ENCODE measurements at regions not wholly inside any gene's neighbourhood (a gene's known extent, or its start where the extent isn't known, plus 50 kb on each side); places are given as distances from the start of the nearest gene placed in this dataset.

- Histone ChIP-seq H3K4me1 (ENCODE audit: control insufficient read depth in 2 of 2, insufficient read depth in 1 of 2, low read depth in 1 of 2, low read length in 2 of 2) (peaks cover 0 to 19% of the 10 kb centered on the region in 2 donors), H2BK120ac (ENCODE audit: low read depth, low read length) (peak overlapping the region; percentile 22), H3K4me3 (ENCODE audit: low read length in 2 of 2) (no peak overlapping the region), H3K9ac (ENCODE audit: low read depth, low read length, poor library complexity) (peak overlapping the region; percentile 51), H2BK15ac (ENCODE audit: low read length) (peak overlapping the region; percentile 99), H3K23ac (ENCODE audit: low read depth, low read length, poor library complexity) (no peak overlapping the region), H3K4me2 (ENCODE audit: insufficient read depth, low read length, poor library complexity, severe bottlenecking) (no peak overlapping the region), H2BK5ac (ENCODE audit: low read length) (no peak overlapping the region), H3K9me3 (replicated peaks in 1 of 2; ENCODE audit: control insufficient read depth in 2 of 2, insufficient read depth in 1 of 2, low read depth in 1 of 2, low read length in 2 of 2) (no peaks in the 10 kb centered on the region), H3K27ac (replicated peaks; ENCODE audit: low read length) (no peak overlapping the region), H3K36me3 (replicated peaks in 1 of 2; ENCODE audit: control insufficient read depth in 2 of 2, insufficient read depth in 2 of 2, low read length in 2 of 2) (no peaks in the 10 kb centered on the region), H3K4ac (ENCODE audit: low read length) (no peak overlapping the region), H3K79me1 (ENCODE audit: low read depth, low read length) (no peaks in the 10 kb centered on the region), H3K14ac (ENCODE audit: low read length) (no peak overlapping the region), H2AK5ac (ENCODE audit: low read depth, low read length) (peak overlapping the region; percentile 66), H4K8ac (ENCODE audit: low read depth, low read length) (no peak overlapping the region), H2BK12ac (ENCODE audit: low read length) (peak overlapping the region; percentile 70), H3K27me3 (ENCODE audit: control insufficient read depth in 3 of 3, insufficient read depth in 3 of 3, low read depth in 1 of 3, low read length in 3 of 3) (peaks cover 0 to 6% (median 0%) of the 10 kb centered on the region in 3 experiments), H2AFZ (ENCODE audit: low read length) (no peak overlapping the region), H3K18ac (ENCODE audit: low read length) (peak overlapping the region; percentile 40), H4K91ac (ENCODE audit: low read depth, low read length, poor library complexity) (no peak overlapping the region)
- no peak for DNase-seq (ENCODE audit: low spot score)
- no CpG with 5 or more reads among the region's 26 CpGs for WGBS, 2 donors (ENCODE audit: extremely low coverage in 2 of 2, insufficient read length in 2 of 2, insufficient replicate concordance in 1 of 2)
Observed at GRCh38 chr20:59456342-59457279, 147.7 kb upstream of the PHACTR3 start.

DNA sequence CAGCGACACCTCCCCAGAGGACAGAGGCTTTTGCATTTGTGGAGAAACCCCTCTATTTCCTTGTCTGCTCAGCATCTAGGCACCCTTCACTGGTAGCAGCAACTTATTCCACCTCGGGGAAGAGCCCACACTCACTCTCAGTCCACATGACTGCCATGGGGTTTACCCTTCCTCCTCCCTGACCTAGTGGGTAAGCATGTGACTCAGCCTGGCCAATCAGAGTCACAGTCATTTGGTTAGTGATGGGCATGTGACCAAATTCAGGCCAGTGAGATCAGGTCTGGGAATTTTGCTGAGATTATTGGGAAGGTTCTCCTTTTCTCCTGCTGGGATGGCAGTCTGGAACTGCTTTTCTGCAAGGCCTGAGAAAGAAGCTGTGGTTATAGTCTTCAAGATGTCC is 145.7 kb upstream of the PHACTR3 start:
- WGBS, 2 donors (ENCODE audit: extremely low coverage in 2 of 2, insufficient read length in 2 of 2, insufficient replicate concordance in 1 of 2), result no CpG with 5 or more reads among the region's 2 CpGs
- Histone ChIP-seq H3K27ac (replicated peaks; ENCODE audit: low read length) (no peak overlapping the region), H2BK120ac (ENCODE audit: low read depth, low read length) (no peak overlapping the region), H2AFZ (ENCODE audit: low read length) (no peak overlapping the region), H3K79me1 (ENCODE audit: low read depth, low read length) (no peaks in the 10 kb centered on the region), H3K23ac (ENCODE audit: low read depth, low read length, poor library complexity) (no peak overlapping the region), H4K8ac (ENCODE audit: low read depth, low read length) (no peak overlapping the region), H3K14ac (ENCODE audit: low read length) (no peak overlapping the region), H3K4me3 (ENCODE audit: low read length in 2 of 2) (no peak overlapping the region), H3K9ac (ENCODE audit: low read depth, low read length, poor library complexity) (no peak overlapping the region), H3K4me1 (ENCODE audit: control insufficient read depth in 2 of 2, insufficient read depth in 1 of 2, low read depth in 1 of 2, low read length in 2 of 2) (peaks cover 0 to 12% of the 10 kb centered on the region in 2 donors), H3K27me3 (ENCODE audit: control insufficient read depth in 3 of 3, insufficient read depth in 3 of 3, low read depth in 1 of 3, low read length in 3 of 3) (peaks cover 0 to 6% (median 0%) of the 10 kb centered on the region in 3 experiments), H3K9me3 (replicated peaks in 1 of 2; ENCODE audit: control insufficient read depth in 2 of 2, insufficient read depth in 1 of 2, low read depth in 1 of 2, low read length in 2 of 2) (no peaks in the 10 kb centered on the region), H2BK5ac (ENCODE audit: low read length) (no peak overlapping the region), H2AK5ac (ENCODE audit: low read depth, low read length) (no peak overlapping the region), H3K4me2 (ENCODE audit: insufficient read depth, low read length, poor library complexity, severe bottlenecking) (no peak overlapping the region), H2BK15ac (ENCODE audit: low read length) (no peak overlapping the region), H3K4ac (ENCODE audit: low read length) (no peak overlapping the region), H2BK12ac (ENCODE audit: low read length) (no peak overlapping the region), H4K91ac (ENCODE audit: low read depth, low read length, poor library complexity) (no peak overlapping the region), H3K18ac (ENCODE audit: low read length) (no peak overlapping the region), H3K36me3 (replicated peaks in 1 of 2; ENCODE audit: control insufficient read depth in 2 of 2, insufficient read depth in 2 of 2, low read length in 2 of 2) (no peaks in the 10 kb centered on the region)
- DNase-seq (ENCODE audit: low spot score), result no peak

DNA sequence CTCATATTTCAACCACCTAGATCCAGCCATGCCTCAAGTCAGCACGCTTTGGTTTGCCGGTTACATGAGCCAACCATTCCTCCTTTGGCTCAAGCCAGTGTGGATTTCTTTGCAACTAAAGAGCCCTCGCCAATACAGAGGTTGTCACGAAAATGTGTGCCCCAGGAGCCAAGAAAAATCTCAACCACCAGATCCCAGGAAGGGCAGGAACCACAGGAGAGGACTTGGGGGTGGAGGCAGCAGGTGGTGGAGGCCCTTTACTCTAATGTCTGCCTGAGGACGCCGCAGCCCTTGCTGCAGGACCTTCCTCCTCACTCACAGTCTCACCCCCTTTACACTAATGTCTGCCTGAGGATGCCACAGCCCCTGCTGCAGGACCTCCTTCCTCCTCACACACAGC is 144.8 kb upstream of the PHACTR3 start:
- H3K27ac ChIP-seq (replicated peaks; ENCODE audit: low read length), result no peak overlapping the region
- H2BK120ac ChIP-seq (ENCODE audit: low read depth, low read length), result no peak overlapping the region
- no peak overlapping the region for H2BK15ac ChIP-seq (ENCODE audit: low read length)
- no peak overlapping the region for H2BK5ac ChIP-seq (ENCODE audit: low read length)
- no peak overlapping the region for H2AFZ ChIP-seq (ENCODE audit: low read length)
- H3K9me3 ChIP-seq (replicated peaks in 1 of 2; ENCODE audit: control insufficient read depth in 2 of 2, insufficient read depth in 1 of 2, low read depth in 1 of 2, low read length in 2 of 2), result no peaks in the 10 kb centered on the region
- H3K4ac ChIP-seq (ENCODE audit: low read length), result no peak overlapping the region
- H3K79me1 ChIP-seq (ENCODE audit: low read depth, low read length), result no peaks in the 10 kb centered on the region
- WGBS, 2 donors (ENCODE audit: extremely low coverage in 2 of 2, insufficient read length in 2 of 2, insufficient replicate concordance in 1 of 2), result no CpG with 5 or more reads among the region's 6 CpGs
- H2AK5ac ChIP-seq (ENCODE audit: low read depth, low read length), result peak overlapping the region; percentile 15
- H3K4me2 ChIP-seq (ENCODE audit: insufficient read depth, low read length, poor library complexity, severe bottlenecking), result no peak overlapping the region
- H2BK12ac ChIP-seq (ENCODE audit: low read length), result no peak overlapping the region
- no peaks in the 10 kb centered on the region for H3K36me3 ChIP-seq (replicated peaks in 1 of 2; ENCODE audit: control insufficient read depth in 2 of 2, insufficient read depth in 2 of 2, low read length in 2 of 2)
- peaks cover 0 to 8% of the 10 kb centered on the region in 2 donors for H3K4me1 ChIP-seq (ENCODE audit: control insufficient read depth in 2 of 2, insufficient read depth in 1 of 2, low read depth in 1 of 2, low read length in 2 of 2)
- no peak overlapping the region for H3K14ac ChIP-seq (ENCODE audit: low read length)
- H4K91ac ChIP-seq (ENCODE audit: low read depth, low read length, poor library complexity), result no peak overlapping the region
- H4K8ac ChIP-seq (ENCODE audit: low read depth, low read length), result no peak overlapping the region
- H3K18ac ChIP-seq (ENCODE audit: low read length), result no peak overlapping the region
- H3K9ac ChIP-seq (ENCODE audit: low read depth, low read length, poor library complexity), result no peak overlapping the region
- H3K27me3 ChIP-seq (ENCODE audit: control insufficient read depth in 3 of 3, insufficient read depth in 3 of 3, low read depth in 1 of 3, low read length in 3 of 3), result peaks cover 0 to 6% (median 0%) of the 10 kb centered on the region in 3 experiments
- DNase-seq (ENCODE audit: low spot score), result no peak
- no peak overlapping the region for H3K4me3 ChIP-seq (ENCODE audit: low read length in 2 of 2)
- H3K23ac ChIP-seq (ENCODE audit: low read depth, low read length, poor library complexity), result no peak overlapping the region

DNA sequence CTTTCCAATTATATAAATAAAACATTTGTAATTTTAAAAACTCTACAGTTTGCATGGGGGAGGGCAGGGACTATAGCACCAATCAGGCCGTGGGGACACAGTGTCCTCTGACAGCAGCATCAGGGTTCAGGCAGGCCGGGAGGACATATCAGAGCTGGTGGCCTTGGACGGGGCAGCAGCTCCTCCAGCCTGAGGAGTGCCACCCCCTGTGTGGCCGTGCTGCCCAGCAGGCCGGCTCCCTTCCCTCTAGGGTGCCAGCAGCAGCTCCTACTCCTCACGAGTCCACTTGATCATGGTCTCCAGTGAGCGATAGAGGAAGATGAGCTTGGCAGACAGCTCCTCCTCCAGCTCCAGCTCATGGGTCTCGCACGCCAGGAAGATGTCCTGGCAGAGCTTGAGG is 144.0 kb upstream of the PHACTR3 start:
- DNase-seq (ENCODE audit: low spot score), result no peak
- no peak overlapping the region for H2BK120ac ChIP-seq (ENCODE audit: low read depth, low read length)
- H3K79me1 ChIP-seq (ENCODE audit: low read depth, low read length), result no peaks in the 10 kb centered on the region
- H3K4me3 ChIP-seq (ENCODE audit: low read length in 2 of 2), result peak overlapping the region in 1 of 2 donors; percentile 34
- no peak overlapping the region for H2BK12ac ChIP-seq (ENCODE audit: low read length)
- no peak overlapping the region for H2AK5ac ChIP-seq (ENCODE audit: low read depth, low read length)
- peak overlapping the region; percentile 35 for H2BK15ac ChIP-seq (ENCODE audit: low read length)
- H3K4ac ChIP-seq (ENCODE audit: low read length), result no peak overlapping the region
- H4K91ac ChIP-seq (ENCODE audit: low read depth, low read length, poor library complexity), result no peak overlapping the region
- H2BK5ac ChIP-seq (ENCODE audit: low read length), result peak overlapping the region; percentile 15
- H3K27me3 ChIP-seq (ENCODE audit: control insufficient read depth in 3 of 3, insufficient read depth in 3 of 3, low read depth in 1 of 3, low read length in 3 of 3), result peaks cover 0 to 2% (median 0%) of the 10 kb centered on the region in 3 experiments
- no peak overlapping the region for H3K27ac ChIP-seq (replicated peaks; ENCODE audit: low read length)
- no peak overlapping the region for H3K4me2 ChIP-seq (ENCODE audit: insufficient read depth, low read length, poor library complexity, severe bottlenecking)
- no peak overlapping the region for H3K9ac ChIP-seq (ENCODE audit: low read depth, low read length, poor library complexity)
- H3K4me1 ChIP-seq (ENCODE audit: control insufficient read depth in 2 of 2, insufficient read depth in 1 of 2, low read depth in 1 of 2, low read length in 2 of 2), result peaks cover 0 to 6% of the 10 kb centered on the region in 2 donors
- H3K14ac ChIP-seq (ENCODE audit: low read length), result no peak overlapping the region
- no CpG with 5 or more reads among the region's 9 CpGs for WGBS, 2 donors (ENCODE audit: extremely low coverage in 2 of 2, insufficient read length in 2 of 2, insufficient replicate concordance in 1 of 2)
- H3K23ac ChIP-seq (ENCODE audit: low read depth, low read length, poor library complexity), result peak overlapping the region; percentile 13
- H3K18ac ChIP-seq (ENCODE audit: low read length), result peak overlapping the region; percentile 55
- H3K36me3 ChIP-seq (replicated peaks in 1 of 2; ENCODE audit: control insufficient read depth in 2 of 2, insufficient read depth in 2 of 2, low read length in 2 of 2), result no peaks in the 10 kb centered on the region
- no peak overlapping the region for H4K8ac ChIP-seq (ENCODE audit: low read depth, low read length)
- H2AFZ ChIP-seq (ENCODE audit: low read length), result no peak overlapping the region
- H3K9me3 ChIP-seq (replicated peaks in 1 of 2; ENCODE audit: control insufficient read depth in 2 of 2, insufficient read depth in 1 of 2, low read depth in 1 of 2, low read length in 2 of 2), result no peaks in the 10 kb centered on the region

All from neuronal stem cell (in vitro differentiated cells).